Hepatic stellate cell (primary cell): ENCODE measurements at regions not wholly inside any gene's neighbourhood (a gene's known extent, or its start where the extent isn't known, plus 50 kb on each side); places are given as distances from the start of the nearest gene placed in this dataset.

ENCODE experiments used
- DNase-seq: peaks from one replicate; pipeline ENCODE4 v3.0.0; 2011; ENCODE audit warnings: low spot score

DNA sequence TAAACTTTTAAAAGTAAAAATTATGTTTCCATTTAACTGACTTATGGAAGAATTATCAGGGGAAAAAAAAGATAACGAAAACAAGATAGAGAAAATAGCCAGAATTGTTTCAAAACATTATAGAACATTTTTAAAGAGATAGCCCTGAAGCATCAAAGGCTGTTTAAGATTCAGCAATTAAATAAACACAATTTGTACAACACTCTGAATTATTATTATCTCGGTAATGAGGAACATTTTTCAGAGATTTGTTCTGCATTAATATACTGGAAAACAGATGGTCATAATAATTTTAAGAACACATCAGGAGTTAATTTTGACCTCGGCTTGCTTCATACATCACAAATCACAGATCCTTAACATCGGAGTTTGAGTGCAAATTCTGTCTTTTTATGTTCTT lies 643.8 kb downstream of the SORCS1 start:
- DNase-seq, result no peak

- DNase-seq, result no peak
These were observed 645.0 kb downstream of the SORCS1 start for GRCh38 chr10:106519376-106520030.

GRCh38 chr10:106515206-106515790 lies 649.2 kb downstream of the SORCS1 start:
- DNase-seq, result no peak

DNA sequence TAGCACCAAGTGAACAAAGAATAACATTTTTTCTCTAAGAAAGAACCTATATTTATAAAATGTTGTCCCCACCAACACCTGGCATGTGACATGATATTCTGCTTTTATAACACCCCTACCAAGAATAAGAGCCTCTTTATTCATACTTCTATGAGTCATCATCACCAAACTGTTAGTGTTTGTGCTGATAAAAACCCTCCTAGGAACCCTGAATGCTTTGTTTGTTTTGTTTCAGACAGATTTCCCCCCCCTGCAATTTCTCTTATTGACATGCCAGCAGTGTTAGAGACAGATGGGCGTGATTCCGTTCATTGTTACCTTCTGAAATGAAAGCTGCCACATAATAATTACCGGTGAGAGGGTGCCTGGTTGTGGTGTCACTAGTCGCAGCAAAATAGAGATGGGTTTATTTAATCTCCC lies 651.1 kb downstream of the SORCS1 start:
- DNase-seq, result no peak

GRCh38 chr10:106511917-106512316 lies 652.6 kb downstream of the SORCS1 start:
- no peak for DNase-seq

GRCh38 chr10:106508950-106509349 lies 655.6 kb downstream of the SORCS1 start:
- DNase-seq, result no peak

DNA sequence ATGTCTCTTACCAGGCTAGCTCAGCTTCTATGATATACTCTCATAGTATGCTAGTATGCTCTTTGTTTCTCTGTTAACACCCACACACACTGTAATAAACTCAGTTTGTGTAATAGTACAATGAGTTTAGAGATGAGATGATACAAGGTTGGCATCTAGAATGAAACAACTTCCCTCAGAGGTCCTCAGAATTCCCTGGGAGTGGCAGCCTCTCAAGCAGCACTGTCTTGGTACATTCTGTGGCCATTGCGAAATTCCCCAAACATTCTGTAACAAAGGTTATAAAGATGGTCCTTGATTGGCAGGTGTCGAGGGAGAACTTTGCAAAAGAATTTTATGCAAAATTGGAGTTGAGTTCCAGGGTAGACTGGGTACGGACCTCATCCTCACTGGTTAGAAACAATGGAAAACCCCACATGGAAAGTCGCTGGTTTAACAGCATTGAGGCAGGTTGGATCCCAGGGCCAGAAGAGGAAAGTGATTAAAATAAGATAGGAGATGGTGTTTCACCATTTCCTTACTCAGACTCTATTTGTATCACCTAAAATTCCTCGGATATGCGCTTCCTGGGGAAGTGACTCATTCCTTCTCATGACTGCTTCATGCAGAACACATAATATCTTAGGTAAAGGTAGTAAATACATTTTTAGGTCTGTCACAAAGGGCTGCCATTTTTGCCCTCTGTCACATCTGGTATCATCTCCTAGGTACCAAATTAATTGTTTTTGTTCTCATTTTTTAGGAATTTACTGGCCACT lies 657.8 kb downstream of the SORCS1 start:
- DNase-seq, result no peak

- no peak for DNase-seq
These were observed 660.0 kb downstream of the SORCS1 start for GRCh38 chr10:106504536-106504935.

DNA sequence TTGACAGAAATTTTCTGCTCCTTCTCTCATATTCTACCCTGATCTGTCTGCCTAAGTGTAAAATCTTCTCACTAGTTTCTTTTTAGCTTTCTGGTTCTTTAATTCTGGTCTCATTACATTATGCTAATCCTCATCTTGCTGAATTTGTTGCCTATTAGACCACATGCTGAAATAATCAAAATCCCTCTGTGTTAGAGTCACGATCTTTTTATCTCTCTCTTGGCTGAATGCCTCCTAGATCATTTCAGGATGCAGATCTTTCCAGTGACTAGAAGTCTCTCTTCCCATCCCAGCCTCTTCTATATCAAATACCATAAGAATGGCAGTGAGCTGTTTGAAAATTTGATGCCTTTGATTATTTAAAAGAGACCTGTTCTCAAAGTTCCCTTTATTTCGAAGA lies 661.9 kb downstream of the SORCS1 start:
- DNase-seq, result no peak

- no peak for DNase-seq
These were observed 663.5 kb downstream of the SORCS1 start for GRCh38 chr10:106500925-106501525.

DNA sequence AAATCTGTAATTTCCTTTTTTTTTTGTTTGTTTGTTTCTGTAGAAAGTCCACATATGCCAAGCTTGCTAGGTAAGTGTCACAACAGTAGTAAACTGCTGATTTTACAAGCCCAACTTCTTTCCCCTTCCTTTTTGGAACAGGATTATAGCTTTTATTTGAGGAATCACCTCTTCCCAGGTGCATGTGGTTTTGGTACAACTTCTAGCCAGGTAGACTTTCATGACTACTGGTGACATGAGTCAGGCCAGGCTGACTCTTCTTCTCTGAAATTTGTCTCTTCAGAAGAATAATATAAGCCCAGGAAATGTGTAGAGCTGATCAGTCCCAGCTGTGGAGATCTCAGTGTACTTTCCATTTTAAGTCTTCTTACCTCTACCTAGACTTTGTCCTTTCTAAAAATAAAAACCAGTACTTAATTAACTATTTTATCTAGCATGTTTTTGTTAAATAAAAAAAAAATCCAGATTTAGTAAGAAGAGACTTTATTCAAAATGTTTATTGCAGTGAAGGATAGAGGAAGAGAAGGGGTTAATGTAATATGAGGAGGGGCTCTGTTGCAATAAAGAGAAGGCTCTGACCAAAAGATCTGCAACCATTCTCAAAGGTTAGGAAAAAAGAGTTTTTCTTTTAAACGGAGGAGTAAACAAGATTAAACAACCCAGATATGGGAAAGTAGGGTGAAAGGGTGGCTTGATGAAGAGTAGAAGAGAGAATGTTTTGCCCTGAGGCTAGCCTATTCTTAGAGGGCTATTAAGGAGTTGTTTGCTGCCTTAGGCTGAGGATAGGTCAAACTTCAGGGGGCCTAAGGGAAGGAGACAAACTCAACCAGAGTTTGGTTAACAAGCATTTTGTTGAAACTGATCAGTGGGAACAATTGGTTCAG lies 664.2 kb downstream of the SORCS1 start:
- DNase-seq, result no peak

DNA sequence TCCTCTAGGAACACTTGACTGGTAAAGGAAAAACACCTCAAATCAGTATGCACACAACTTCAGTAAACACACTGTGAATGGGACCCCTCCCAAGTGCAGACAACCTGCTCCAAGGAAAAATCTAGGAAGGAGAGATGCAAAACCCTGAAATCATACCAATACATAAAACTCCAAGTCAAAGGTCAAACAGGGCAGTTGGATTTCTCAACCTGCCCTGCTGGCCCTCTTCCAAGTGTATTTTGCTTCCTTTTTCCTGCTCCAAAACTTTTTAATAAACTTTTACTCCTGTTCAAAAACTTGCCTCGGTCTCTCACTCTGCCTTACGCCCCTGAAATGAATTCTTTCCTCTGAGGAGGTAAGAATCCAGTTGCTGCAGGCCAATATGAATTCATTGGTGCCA lies 665.1 kb downstream of the SORCS1 start:
- no peak for DNase-seq

GRCh38 chr10:106498675-106499074 lies 665.8 kb downstream of the SORCS1 start:
- DNase-seq, result no peak

- DNase-seq, result no peak
These were observed 668.6 kb downstream of the SORCS1 start for GRCh38 chr10:106495931-106496330.

GRCh38 chr10:106493751-106494150 lies 670.8 kb downstream of the SORCS1 start:
- DNase-seq, result no peak

DNA sequence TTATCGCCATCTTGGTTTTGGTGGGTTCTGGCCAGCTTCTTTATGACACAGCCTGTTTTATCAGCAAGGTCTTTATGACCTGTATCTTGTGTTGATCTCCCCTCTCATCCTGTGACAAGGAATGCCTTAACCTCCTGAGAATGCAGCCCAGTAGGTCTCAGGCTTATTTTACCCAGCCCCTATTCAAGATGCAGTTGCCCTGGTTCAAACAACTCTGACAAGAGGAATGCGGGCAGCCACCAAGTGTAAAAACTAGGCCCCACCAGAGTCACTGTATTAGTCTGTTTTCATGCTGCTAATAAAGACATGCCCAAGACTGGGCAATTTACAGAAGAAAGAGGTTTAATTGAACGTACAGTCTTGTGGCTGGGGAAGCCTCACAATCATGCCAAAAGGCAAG lies 671.3 kb downstream of the SORCS1 start:
- no peak for DNase-seq

DNA sequence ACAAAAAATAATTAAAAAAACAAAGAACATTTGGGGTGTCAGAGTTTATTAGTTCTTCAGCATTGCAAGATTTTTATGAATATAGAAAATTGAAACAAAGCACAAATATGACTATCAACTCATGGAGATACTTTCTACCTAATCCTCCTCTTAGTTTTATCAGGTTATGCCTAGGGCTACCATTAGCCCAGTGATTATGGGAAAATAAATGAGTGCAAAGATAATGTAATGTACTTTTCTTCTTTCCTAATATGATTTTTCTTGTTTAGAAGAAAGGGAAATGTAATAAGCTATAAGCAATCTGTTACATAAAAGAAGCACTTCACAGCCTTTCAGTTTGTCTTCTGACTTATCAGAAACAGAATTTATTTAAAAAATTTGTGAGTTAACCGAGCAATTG lies 676.8 kb downstream of the SORCS1 start:
- DNase-seq, result no peak

- DNase-seq, result no peak
These were observed 682.8 kb downstream of the SORCS1 start for GRCh38 chr10:106481598-106482275.

- no peak for DNase-seq
These were observed 684.9 kb downstream of the SORCS1 start for GRCh38 chr10:106479636-106480035.

- no peak for DNase-seq
These were observed 689.6 kb downstream of the SORCS1 start for GRCh38 chr10:106474876-106475275.

DNA sequence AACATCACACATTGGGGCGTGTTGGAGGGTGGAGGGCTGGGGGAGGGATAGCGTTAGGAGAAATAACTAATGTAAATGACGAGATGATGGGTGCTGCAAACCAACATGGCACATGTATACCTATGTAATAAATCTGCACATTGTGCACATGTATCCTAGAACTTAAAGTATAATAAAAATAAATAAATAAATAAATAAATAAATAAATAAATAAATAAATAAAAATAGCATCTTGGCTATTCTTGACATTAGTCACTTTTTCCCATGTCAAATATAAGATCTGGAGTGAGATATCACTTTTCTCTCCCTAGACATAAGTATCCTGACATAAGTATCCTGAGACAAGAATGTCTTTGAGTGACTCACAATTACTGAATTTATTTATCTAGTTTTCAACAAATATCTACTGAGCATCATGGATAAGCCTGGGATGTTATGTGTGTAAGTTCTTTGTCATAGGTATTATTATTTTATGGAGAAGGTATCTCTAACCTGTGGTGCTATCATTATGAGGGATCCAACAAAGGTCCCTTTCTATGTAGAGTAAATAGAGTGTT lies 691.3 kb downstream of the SORCS1 start:
- no peak for DNase-seq
